ENCODE measurements at regions not wholly inside any gene's neighbourhood (a gene's known extent, or its start where the extent isn't known, plus 50 kb on each side); places are given as distances from the start of the nearest gene placed in this dataset.
"Not testable (repeated sequence)": the region's sequence is repeated elsewhere in the genome, so short reads cannot be mapped to it uniquely, and the experiment has no call there.

GRCh38 chr22:22755778-22756100, 111.3 kb downstream of the GGTLC2 start:
- peaks cover 5% of the 10 kb centered on the region for H3K4me1 ChIP-seq (ENCODE audit: low read length)

GRCh38 chr22:22756109-22756508, 111.7 kb downstream of the GGTLC2 start:
- no peaks in the 10 kb centered on the region for H4K20me1 ChIP-seq (ENCODE audit: insufficient read depth, low read depth, low read length)
- no peaks in the 10 kb centered on the region for H3K79me2 ChIP-seq (ENCODE audit: low read length)
- H3K9me3 ChIP-seq (ENCODE audit: low read length) = no peaks in the 10 kb centered on the region
- H3K36me3 ChIP-seq (ENCODE audit: insufficient read depth, low read length) = no peaks in the 10 kb centered on the region
- H3K4me2 ChIP-seq (ENCODE audit: low read depth, low read length, poor library complexity, severe bottlenecking) = no peak overlapping the region
- DNase-seq = no peak
- H3K9ac ChIP-seq (ENCODE audit: low read length) = no peak overlapping the region
- H3K4me1 ChIP-seq (ENCODE audit: low read length) = peaks cover 5% of the 10 kb centered on the region
- H3K27me3 ChIP-seq (ENCODE audit: low read length) = no peaks in the 10 kb centered on the region
- no peak overlapping the region for H3K27ac ChIP-seq (ENCODE audit: low read length)
- no peaks in the 10 kb centered on the region for H3K9me2 ChIP-seq (replicated peaks; ENCODE audit: insufficient read depth, low read length)
- H3K4me3 ChIP-seq (ENCODE audit: low read length) = no peak overlapping the region
- no peak overlapping the region for H2AFZ ChIP-seq (ENCODE audit: low read length)

More at GRCh38 chr22:22755778-22756100, 111.3 kb downstream of the GGTLC2 start:
- DNase-seq = no peak
- no peaks in the 10 kb centered on the region for H3K9me2 ChIP-seq (replicated peaks; ENCODE audit: insufficient read depth, low read length)
- no peak overlapping the region for H3K4me2 ChIP-seq (ENCODE audit: low read depth, low read length, poor library complexity, severe bottlenecking)
- no peaks in the 10 kb centered on the region for H3K9me3 ChIP-seq (ENCODE audit: low read length)
- H3K27me3 ChIP-seq (ENCODE audit: low read length) = no peaks in the 10 kb centered on the region
- H3K36me3 ChIP-seq (ENCODE audit: insufficient read depth, low read length) = no peaks in the 10 kb centered on the region
- H3K9ac ChIP-seq (ENCODE audit: low read length) = no peak overlapping the region
- H3K4me3 ChIP-seq (ENCODE audit: low read length) = no peak overlapping the region
- H4K20me1 ChIP-seq (ENCODE audit: insufficient read depth, low read depth, low read length) = no peaks in the 10 kb centered on the region
- H3K27ac ChIP-seq (ENCODE audit: low read length) = no peak overlapping the region
- no peaks in the 10 kb centered on the region for H3K79me2 ChIP-seq (ENCODE audit: low read length)
- H2AFZ ChIP-seq (ENCODE audit: low read length) = no peak overlapping the region

DNA sequence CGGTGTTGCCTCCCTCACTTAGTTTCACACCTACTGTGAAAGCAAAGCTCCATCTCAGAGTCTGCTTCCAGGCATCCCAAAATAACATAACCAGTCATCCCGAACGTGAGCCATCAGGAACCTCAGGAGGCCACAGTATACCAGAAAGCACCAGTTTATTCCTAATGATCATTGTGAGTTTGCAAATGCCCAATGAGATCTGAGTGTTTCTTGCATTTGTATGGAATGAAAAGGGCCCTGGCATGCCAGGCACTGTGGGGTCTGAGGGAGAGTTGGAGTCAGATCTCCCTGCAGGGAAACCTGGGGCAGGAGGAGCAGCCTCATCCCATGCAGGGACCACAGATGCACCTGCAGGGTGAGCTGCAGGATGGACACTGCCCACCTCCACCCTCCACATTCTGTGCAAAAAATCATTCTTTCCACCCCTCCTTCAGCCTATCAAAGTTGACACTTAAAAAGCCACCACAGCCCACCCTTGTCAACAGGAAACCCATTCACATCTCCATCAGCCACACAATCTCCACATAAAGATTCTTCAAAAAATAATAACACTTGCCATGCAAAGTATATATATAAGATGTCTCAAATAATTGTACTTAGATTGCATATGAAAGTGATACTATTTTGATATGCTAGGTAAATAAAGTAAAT, 112.3 kb downstream of the GGTLC2 start:
- H3K27ac ChIP-seq (ENCODE audit: low read length); H3K27me3 ChIP-seq (ENCODE audit: low read length); H3K36me3 ChIP-seq (ENCODE audit: insufficient read depth, low read length); H3K9me2 ChIP-seq (replicated peaks; ENCODE audit: insufficient read depth, low read length); H4K20me1 ChIP-seq (ENCODE audit: insufficient read depth, low read depth, low read length); H2AFZ ChIP-seq (ENCODE audit: low read length); H3K9ac ChIP-seq (ENCODE audit: low read length); H3K4me3 ChIP-seq (ENCODE audit: low read length); H3K4me2 ChIP-seq (ENCODE audit: low read depth, low read length, poor library complexity, severe bottlenecking); DNase-seq; H3K79me2 ChIP-seq (ENCODE audit: low read length); H3K4me1 ChIP-seq (ENCODE audit: low read length); H3K9me3 ChIP-seq (ENCODE audit: low read length): not testable (repeated sequence)

DNA sequence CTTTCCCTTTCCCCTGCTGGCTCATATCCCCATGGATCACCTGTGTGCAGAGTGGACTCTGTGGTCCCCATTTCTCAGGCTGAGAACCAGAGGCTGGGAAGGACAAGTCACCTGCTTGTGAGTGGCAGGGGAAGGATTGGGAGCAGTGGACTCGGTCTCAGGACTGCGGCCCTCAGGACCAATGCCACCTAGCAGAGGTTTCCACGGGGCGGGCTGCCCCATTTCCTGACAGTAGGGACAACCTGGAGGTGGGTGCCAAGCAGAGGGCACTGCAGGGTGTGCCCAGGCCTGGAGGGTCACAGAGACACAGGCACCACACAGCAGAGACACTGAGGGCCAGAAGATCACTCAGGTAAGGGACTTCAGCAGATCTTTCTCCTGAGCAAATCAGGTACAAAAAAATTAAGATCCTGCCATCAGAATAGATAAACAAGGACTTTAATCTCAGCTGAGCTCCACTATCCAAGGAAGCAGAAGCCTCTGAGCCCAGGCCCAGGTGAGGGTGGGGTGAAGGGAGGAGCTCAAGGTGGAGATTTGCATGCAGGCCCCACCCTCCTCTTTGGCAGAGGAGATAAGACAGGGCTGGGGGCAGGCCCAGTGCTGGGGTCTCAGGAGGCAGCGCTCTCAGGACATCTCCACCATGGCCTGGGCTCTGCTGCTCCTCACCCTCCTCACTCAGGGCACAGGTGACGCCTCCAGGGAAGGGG, 113.8 kb downstream of the GGTLC2 start:
- not testable (repeated sequence) for H3K9ac ChIP-seq (ENCODE audit: low read length); H3K9me2 ChIP-seq (replicated peaks; ENCODE audit: insufficient read depth, low read length); H3K4me2 ChIP-seq (ENCODE audit: low read depth, low read length, poor library complexity, severe bottlenecking); DNase-seq; H3K79me2 ChIP-seq (ENCODE audit: low read length); H3K36me3 ChIP-seq (ENCODE audit: insufficient read depth, low read length); H3K4me1 ChIP-seq (ENCODE audit: low read length); H3K4me3 ChIP-seq (ENCODE audit: low read length); H3K27ac ChIP-seq (ENCODE audit: low read length); H3K9me3 ChIP-seq (ENCODE audit: low read length); H4K20me1 ChIP-seq (ENCODE audit: insufficient read depth, low read depth, low read length); H2AFZ ChIP-seq (ENCODE audit: low read length); H3K27me3 ChIP-seq (ENCODE audit: low read length)

- no peak overlapping the region for H3K4me2 ChIP-seq (ENCODE audit: low read depth, low read length, poor library complexity, severe bottlenecking)
- no peaks in the 10 kb centered on the region for H3K27me3 ChIP-seq (ENCODE audit: low read length)
- H3K4me3 ChIP-seq (ENCODE audit: low read length) = no peak overlapping the region
- no peak overlapping the region for H3K9ac ChIP-seq (ENCODE audit: low read length)
- H3K9me3 ChIP-seq (ENCODE audit: low read length) = no peaks in the 10 kb centered on the region
- H2AFZ ChIP-seq (ENCODE audit: low read length) = no peak overlapping the region
- no peaks in the 10 kb centered on the region for H3K36me3 ChIP-seq (ENCODE audit: insufficient read depth, low read length)
- no peaks in the 10 kb centered on the region for H3K4me1 ChIP-seq (ENCODE audit: low read length)
- H3K79me2 ChIP-seq (ENCODE audit: low read length) = no peaks in the 10 kb centered on the region
- DNase-seq = no peak
- H3K9me2 ChIP-seq (replicated peaks; ENCODE audit: insufficient read depth, low read length) = no peaks in the 10 kb centered on the region
- H3K27ac ChIP-seq (ENCODE audit: low read length) = no peak overlapping the region
- H4K20me1 ChIP-seq (ENCODE audit: insufficient read depth, low read depth, low read length) = no peaks in the 10 kb centered on the region
These were observed 115.0 kb downstream of the GGTLC2 start for GRCh38 chr22:22759371-22759770.

DNA sequence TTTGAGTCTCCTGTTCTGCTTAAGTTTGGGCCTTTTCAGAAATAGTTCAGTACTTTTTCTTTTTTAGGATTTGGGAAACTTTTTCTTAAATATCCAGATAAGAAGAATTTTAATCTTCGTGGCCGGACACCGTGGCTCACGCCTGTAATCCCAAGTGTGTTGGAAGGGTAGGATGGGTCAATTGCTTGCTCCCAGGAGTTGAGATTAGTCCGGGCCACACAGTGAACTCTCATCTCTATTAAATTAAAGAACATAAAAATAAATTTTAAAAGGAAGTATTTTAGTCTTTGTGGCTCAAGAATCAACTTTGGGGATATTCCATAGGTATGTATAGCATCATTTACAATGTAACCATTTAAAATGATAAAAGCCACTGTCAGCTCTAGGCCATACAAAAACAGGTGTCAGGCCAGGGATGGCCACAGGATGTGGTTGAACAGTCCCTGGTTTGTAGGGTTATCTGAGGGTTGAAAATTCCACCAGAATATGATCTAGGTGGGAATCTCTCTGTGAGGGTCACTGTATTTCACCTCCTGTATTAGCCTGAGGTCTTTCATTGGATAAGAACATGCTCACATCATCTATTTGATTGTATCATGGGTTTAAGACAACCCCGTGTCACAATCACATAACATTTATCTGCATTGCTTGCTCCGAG, 115.6 kb downstream of the GGTLC2 start:
- H2AFZ ChIP-seq (ENCODE audit: low read length) = no peak overlapping the region
- no peaks in the 10 kb centered on the region for H3K27me3 ChIP-seq (ENCODE audit: low read length)
- no peak overlapping the region for H3K27ac ChIP-seq (ENCODE audit: low read length)
- DNase-seq = no peak
- no peaks in the 10 kb centered on the region for H3K4me1 ChIP-seq (ENCODE audit: low read length)
- H3K4me3 ChIP-seq (ENCODE audit: low read length) = no peak overlapping the region
- H3K79me2 ChIP-seq (ENCODE audit: low read length) = no peaks in the 10 kb centered on the region
- H3K36me3 ChIP-seq (ENCODE audit: insufficient read depth, low read length) = no peaks in the 10 kb centered on the region
- H3K9ac ChIP-seq (ENCODE audit: low read length) = no peak overlapping the region
- H3K9me3 ChIP-seq (ENCODE audit: low read length) = no peaks in the 10 kb centered on the region
- H3K9me2 ChIP-seq (replicated peaks; ENCODE audit: insufficient read depth, low read length) = no peaks in the 10 kb centered on the region
- no peaks in the 10 kb centered on the region for H4K20me1 ChIP-seq (ENCODE audit: insufficient read depth, low read depth, low read length)
- H3K4me2 ChIP-seq (ENCODE audit: low read depth, low read length, poor library complexity, severe bottlenecking) = no peak overlapping the region

DNA sequence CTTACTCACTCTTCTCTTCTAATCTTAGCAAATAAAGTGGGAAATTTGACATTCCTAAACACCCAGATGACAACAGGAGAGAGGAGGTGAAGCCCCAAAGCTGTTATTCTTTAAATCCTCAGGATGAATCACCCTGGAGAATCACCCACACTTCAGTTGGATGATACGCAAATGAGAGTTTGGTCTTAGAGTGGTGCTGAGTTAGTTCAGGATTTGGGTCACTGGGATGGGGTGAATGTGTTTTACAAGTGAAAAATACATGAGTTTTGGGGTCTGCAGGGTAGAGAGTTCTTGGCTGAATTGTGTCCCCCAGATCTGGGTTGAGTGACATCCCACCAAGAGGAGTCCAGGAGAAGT, 117.2 kb downstream of the GGTLC2 start:
- H3K9me3 ChIP-seq (ENCODE audit: low read length) = no peaks in the 10 kb centered on the region
- H3K9ac ChIP-seq (ENCODE audit: low read length) = no peak overlapping the region
- H3K36me3 ChIP-seq (ENCODE audit: insufficient read depth, low read length) = no peaks in the 10 kb centered on the region
- H3K9me2 ChIP-seq (replicated peaks; ENCODE audit: insufficient read depth, low read length) = no peaks in the 10 kb centered on the region
- H4K20me1 ChIP-seq (ENCODE audit: insufficient read depth, low read depth, low read length) = no peaks in the 10 kb centered on the region
- no peak for DNase-seq
- no peak overlapping the region for H3K4me2 ChIP-seq (ENCODE audit: low read depth, low read length, poor library complexity, severe bottlenecking)
- H3K27ac ChIP-seq (ENCODE audit: low read length) = no peak overlapping the region
- no peaks in the 10 kb centered on the region for H3K79me2 ChIP-seq (ENCODE audit: low read length)
- H3K27me3 ChIP-seq (ENCODE audit: low read length) = no peaks in the 10 kb centered on the region
- no peak overlapping the region for H2AFZ ChIP-seq (ENCODE audit: low read length)
- no peaks in the 10 kb centered on the region for H3K4me1 ChIP-seq (ENCODE audit: low read length)
- no peak overlapping the region for H3K4me3 ChIP-seq (ENCODE audit: low read length)

GRCh38 chr22:22761963-22762772, 117.8 kb downstream of the GGTLC2 start:
- Histone ChIP-seq H3K9me2 (replicated peaks; ENCODE audit: insufficient read depth, low read length) (no peaks in the 10 kb centered on the region), H3K4me3 (ENCODE audit: low read length) (no peak overlapping the region), H3K79me2 (ENCODE audit: low read length) (no peaks in the 10 kb centered on the region), H2AFZ (ENCODE audit: low read length) (no peak overlapping the region), H3K4me1 (ENCODE audit: low read length) (no peaks in the 10 kb centered on the region), H3K27me3 (ENCODE audit: low read length) (no peaks in the 10 kb centered on the region), H4K20me1 (ENCODE audit: insufficient read depth, low read depth, low read length) (no peaks in the 10 kb centered on the region), H3K4me2 (ENCODE audit: low read depth, low read length, poor library complexity, severe bottlenecking) (no peak overlapping the region), H3K27ac (ENCODE audit: low read length) (no peak overlapping the region), H3K9ac (ENCODE audit: low read length) (no peak overlapping the region), H3K9me3 (ENCODE audit: low read length) (no peaks in the 10 kb centered on the region), H3K36me3 (ENCODE audit: insufficient read depth, low read length) (no peaks in the 10 kb centered on the region)
- DNase-seq = no peak
